Gastrocnemius medialis (tissue), 4 donors: ENCODE measurements at regions not wholly inside any gene's neighbourhood (a gene's known extent, or its start where the extent isn't known, plus 50 kb on each side); places are given as distances from the start of the nearest gene placed in this dataset.

Source experiments
- CTCF ChIP-seq, 5 experiments: fragments of 450-650 bp in 3 of 5; fragments of 200-600 bp in 2 of 5; sonication (generic) in 2 of 5; IDR thresholded peaks in 4 of 5; conservative IDR thresholded peaks in 1 of 5; 1 replicate in 4 of 5; 2 replicates in 1 of 5; pipeline ENCODE4 v1.5.1; 2016 to 2019; ENCODE audit warnings: antibody characterized with exemption in 5 of 5, mild to moderate bottlenecking in 3 of 5, moderate library complexity in 3 of 5
- POLR2A ChIP-seq, 2 donors: fragments of 450-650 bp; IDR thresholded peaks; one replicate each; pipeline ENCODE4 v1.6.1; 2017; ENCODE audit warnings: antibody characterized with exemption in 2 of 2, mild to moderate bottlenecking in 2 of 2, moderate library complexity in 2 of 2

- no peak for TF ChIP-seq CTCF (IDR thresholded peaks at IDR 0.05 in 4 of 5, conservative IDR thresholded peaks at IDR 0.05 in 1 of 5)
- no peak for TF ChIP-seq POLR2A (IDR thresholded peaks at IDR 0.05)
Measured at GRCh38 chr22:48210198-48210580, 1447.7 kb downstream of the TBC1D22A start.
